GM21786 (cell line): ENCODE measurements at regions not wholly inside any gene's neighbourhood (a gene's known extent, or its start where the extent isn't known, plus 50 kb on each side); places are given as distances from the start of the nearest gene placed in this dataset.

Experiments used
- ATAC-seq: cut with Tn5 transposase; IDR thresholded peaks from one replicate; pipeline ENCODE4 v1.9.1; 2021; ENCODE audit not compliant: unreplicated experiment

- ATAC-seq, result no peak
Measured at GRCh38 chr4:44071959-44072955, 376.4 kb downstream of the KCTD8 start.

DNA sequence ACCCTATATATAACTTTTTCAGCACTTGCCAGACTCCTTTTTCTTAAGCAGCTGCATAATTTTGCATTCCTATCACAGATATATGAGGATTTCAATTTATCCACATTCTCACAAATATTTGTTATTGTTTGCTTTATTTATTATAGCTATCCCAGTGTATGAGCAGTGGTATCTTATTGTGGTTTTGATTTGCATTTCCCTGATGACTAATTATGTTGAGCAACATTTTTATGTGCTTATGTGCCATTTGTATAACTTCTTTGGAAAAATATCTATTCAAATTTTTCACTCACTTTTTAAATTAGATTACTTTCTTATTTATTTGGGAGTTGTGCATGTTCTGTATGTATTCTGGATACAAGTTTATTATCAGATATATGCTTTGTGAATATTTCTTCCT lies 361.9 kb downstream of the KCTD8 start:
- ATAC-seq, result no peak

DNA sequence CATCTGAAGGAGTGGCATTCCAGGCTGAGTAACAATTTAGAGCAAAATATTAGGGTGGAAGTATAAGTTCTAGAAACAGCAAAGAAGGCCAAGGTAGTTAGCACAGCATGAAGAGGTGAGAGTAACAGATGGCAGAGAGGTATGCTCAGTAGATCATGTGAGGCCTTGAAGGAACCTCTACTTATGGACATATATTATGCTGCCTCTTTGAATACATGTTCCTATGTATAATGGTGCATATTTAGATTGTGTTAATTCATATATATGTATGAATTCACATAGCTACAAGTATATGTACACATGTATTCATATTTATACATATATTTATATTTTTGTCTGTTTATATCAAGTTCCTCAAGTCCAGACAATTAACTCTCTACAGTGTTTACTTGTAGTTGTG lies 355.2 kb downstream of the KCTD8 start:
- no peak for ATAC-seq

DNA sequence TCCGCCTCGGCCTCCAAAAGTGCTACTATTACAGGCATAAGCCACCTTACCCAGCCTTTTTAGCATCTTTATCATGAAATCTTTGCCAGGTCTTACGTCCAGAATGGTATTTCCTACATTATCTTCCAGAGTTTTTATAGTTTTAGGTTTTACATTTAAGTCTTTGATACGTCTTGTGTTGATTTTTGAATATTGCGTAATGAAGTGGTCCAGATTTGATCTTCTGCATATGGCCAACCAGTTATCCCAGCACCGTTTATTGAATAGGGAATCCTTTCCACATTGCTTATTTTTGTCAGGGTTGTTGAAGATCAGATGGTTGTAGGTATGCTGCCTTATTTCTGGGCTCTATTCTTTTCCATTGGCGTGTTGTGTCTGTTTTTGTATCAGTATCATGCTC lies 349.6 kb downstream of the KCTD8 start:
- no peak for ATAC-seq

DNA sequence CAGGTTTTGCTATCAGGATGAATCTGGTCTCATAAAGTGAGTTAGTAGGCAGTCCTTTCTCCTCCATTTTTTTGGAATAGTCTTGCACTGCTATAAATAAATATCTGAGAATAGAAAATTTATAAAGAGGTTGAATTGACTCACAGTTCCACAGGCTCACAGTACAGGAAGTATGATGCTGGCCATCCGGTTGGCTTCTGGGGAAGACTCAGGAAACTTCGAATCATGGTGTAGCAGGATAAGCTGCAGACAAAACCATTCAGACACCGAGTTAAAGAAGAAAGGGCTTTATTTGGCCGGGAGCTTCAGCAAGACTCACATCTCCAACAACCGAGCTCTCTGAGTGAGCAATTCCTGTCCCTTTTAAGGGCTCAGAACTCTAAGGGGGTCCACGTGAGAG lies 348.2 kb downstream of the KCTD8 start:
- ATAC-seq, result no peak

GRCh38 chr4:44118971-44119680 lies 329.5 kb downstream of the KCTD8 start:
- ATAC-seq, result no peak

- ATAC-seq, result no peak
Measured at GRCh38 chr4:44120646-44121045, 328.0 kb downstream of the KCTD8 start.

DNA sequence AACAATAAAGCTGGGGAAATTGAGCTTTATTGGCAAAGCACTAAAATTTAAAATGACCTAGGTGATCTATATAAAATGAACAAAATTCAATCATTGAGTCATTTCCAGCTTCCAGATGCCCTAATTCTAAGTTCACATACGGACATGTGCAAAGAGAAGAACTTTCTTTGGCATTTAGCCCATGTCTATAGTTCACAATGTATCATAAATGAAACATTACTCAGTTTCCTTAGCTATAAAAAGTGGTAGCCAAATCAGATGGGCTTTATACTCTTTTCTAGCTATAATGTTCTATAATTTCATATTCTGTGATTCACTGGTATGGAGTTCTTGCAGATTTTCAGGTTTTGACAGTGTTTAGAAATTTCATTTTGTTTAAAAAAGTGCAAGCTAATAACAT lies 327.4 kb downstream of the KCTD8 start:
- ATAC-seq, result no peak
